ENCODE measurements at regions not wholly inside any gene's neighbourhood (a gene's known extent, or its start where the extent isn't known, plus 50 kb on each side); places are given as distances from the start of the nearest gene placed in this dataset.

GRCh38 chr6:21476112-21476511 is 117.4 kb upstream of the SOX4 start:
- no peak for DNase-seq (ENCODE audit: low read depth in 1 of 2, low spot score in 1 of 2)
- in situ Hi-C loops (cut with HindIII; ENCODE audit: low pct_unique_long_range_greater_than_20kb, low sequenced_read_pairs): no loop called here
- TF ChIP-seq JUND (IDR thresholded peaks at IDR 0.05; ENCODE audit: low read depth): no peak

- in situ Hi-C loops (cut with HindIII; ENCODE audit: low pct_unique_long_range_greater_than_20kb, low sequenced_read_pairs): no loop called here
Observed at GRCh38 chr6:21478411-21478810, 115.1 kb upstream of the SOX4 start.

GRCh38 chr6:21478883-21479539 is 114.5 kb upstream of the SOX4 start:
- no peak for TF ChIP-seq JUND (IDR thresholded peaks at IDR 0.05; ENCODE audit: low read depth)
- in situ Hi-C loops (cut with HindIII; ENCODE audit: low pct_unique_long_range_greater_than_20kb, low sequenced_read_pairs): no loop called here
- no peak for DNase-seq (ENCODE audit: low read depth in 1 of 2, low spot score in 1 of 2)

More at GRCh38 chr6:21478411-21478810, 115.1 kb upstream of the SOX4 start:
- no peak for DNase-seq (ENCODE audit: low read depth in 1 of 2, low spot score in 1 of 2)
- no peak for TF ChIP-seq JUND (IDR thresholded peaks at IDR 0.05; ENCODE audit: low read depth)

GRCh38 chr6:21486115-21486514 is 107.4 kb upstream of the SOX4 start:
- in situ Hi-C loops (cut with HindIII; ENCODE audit: low pct_unique_long_range_greater_than_20kb, low sequenced_read_pairs): no loop called here
- DNase-seq (ENCODE audit: low read depth in 1 of 2, low spot score in 1 of 2): no peak
- no peak for TF ChIP-seq JUND (IDR thresholded peaks at IDR 0.05; ENCODE audit: low read depth)

GRCh38 chr6:21489826-21490225 is 103.7 kb upstream of the SOX4 start:
- no peak for DNase-seq (ENCODE audit: low read depth in 1 of 2, low spot score in 1 of 2)
- in situ Hi-C loops (cut with HindIII; ENCODE audit: low pct_unique_long_range_greater_than_20kb, low sequenced_read_pairs): no loop called here
- TF ChIP-seq JUND (IDR thresholded peaks at IDR 0.05; ENCODE audit: low read depth): no peak

- in situ Hi-C loops (cut with HindIII; ENCODE audit: low pct_unique_long_range_greater_than_20kb, low sequenced_read_pairs): no loop called here
- no peak for TF ChIP-seq JUND (IDR thresholded peaks at IDR 0.05; ENCODE audit: low read depth)
- no peak for DNase-seq (ENCODE audit: low read depth in 1 of 2, low spot score in 1 of 2)
Observed at GRCh38 chr6:21491955-21492354, 101.6 kb upstream of the SOX4 start.

GRCh38 chr6:21494505-21494904 is 99.0 kb upstream of the SOX4 start:
- no peak for TF ChIP-seq JUND (IDR thresholded peaks at IDR 0.05; ENCODE audit: low read depth)
- DNase-seq (ENCODE audit: low read depth in 1 of 2, low spot score in 1 of 2): no peak
- in situ Hi-C loops (cut with HindIII; ENCODE audit: low pct_unique_long_range_greater_than_20kb, low sequenced_read_pairs): no loop called here

- in situ Hi-C loops (cut with HindIII; ENCODE audit: low pct_unique_long_range_greater_than_20kb, low sequenced_read_pairs): no loop called here
Observed at GRCh38 chr6:21496196-21496595, 97.4 kb upstream of the SOX4 start.

GRCh38 chr6:21496706-21497105 is 96.8 kb upstream of the SOX4 start:
- in situ Hi-C loops (cut with HindIII; ENCODE audit: low pct_unique_long_range_greater_than_20kb, low sequenced_read_pairs): no loop called here
- DNase-seq (ENCODE audit: low read depth in 1 of 2, low spot score in 1 of 2): no peak
- TF ChIP-seq JUND (IDR thresholded peaks at IDR 0.05; ENCODE audit: low read depth): no peak

More at GRCh38 chr6:21496196-21496595, 97.4 kb upstream of the SOX4 start:
- no peak for TF ChIP-seq JUND (IDR thresholded peaks at IDR 0.05; ENCODE audit: low read depth)
- DNase-seq (ENCODE audit: low read depth in 1 of 2, low spot score in 1 of 2): no peak

GRCh38 chr6:21500314-21501020 is 93.1 kb upstream of the SOX4 start:
- DNase-seq (ENCODE audit: low read depth in 1 of 2, low spot score in 1 of 2): no peak
- in situ Hi-C loops (cut with HindIII; ENCODE audit: low pct_unique_long_range_greater_than_20kb, low sequenced_read_pairs): no loop called here
- no peak for TF ChIP-seq JUND (IDR thresholded peaks at IDR 0.05; ENCODE audit: low read depth)

GRCh38 chr6:21501021-21501354 is 92.6 kb upstream of the SOX4 start:
- TF ChIP-seq JUND (IDR thresholded peaks at IDR 0.05; ENCODE audit: low read depth): no peak
- no peak for DNase-seq (ENCODE audit: low read depth in 1 of 2, low spot score in 1 of 2)
- in situ Hi-C loops (cut with HindIII; ENCODE audit: low pct_unique_long_range_greater_than_20kb, low sequenced_read_pairs): no loop called here

- no peak for TF ChIP-seq JUND (IDR thresholded peaks at IDR 0.05; ENCODE audit: low read depth)
- no peak for DNase-seq (ENCODE audit: low read depth in 1 of 2, low spot score in 1 of 2)
- in situ Hi-C loops (cut with HindIII; ENCODE audit: low pct_unique_long_range_greater_than_20kb, low sequenced_read_pairs): no loop called here
Observed at GRCh38 chr6:21501815-21502214, 91.7 kb upstream of the SOX4 start.

- in situ Hi-C loops (cut with HindIII; ENCODE audit: low pct_unique_long_range_greater_than_20kb, low sequenced_read_pairs): no loop called here
- no peak for DNase-seq (ENCODE audit: low read depth in 1 of 2, low spot score in 1 of 2)
- no peak for TF ChIP-seq JUND (IDR thresholded peaks at IDR 0.05; ENCODE audit: low read depth)
Observed at GRCh38 chr6:21502682-21503081, 90.9 kb upstream of the SOX4 start.

- in situ Hi-C loops (cut with HindIII; ENCODE audit: low pct_unique_long_range_greater_than_20kb, low sequenced_read_pairs): no loop called here
- TF ChIP-seq JUND (IDR thresholded peaks at IDR 0.05; ENCODE audit: low read depth): no peak
- DNase-seq (ENCODE audit: low read depth in 1 of 2, low spot score in 1 of 2): no peak
Observed at GRCh38 chr6:21504790-21505189, 88.8 kb upstream of the SOX4 start.
